ENCODE measurements at regions not wholly inside any gene's neighbourhood (a gene's known extent, or its start where the extent isn't known, plus 50 kb on each side); places are given as distances from the start of the nearest gene placed in this dataset.

GRCh38 chr16:87170310-87170709 is 146.9 kb downstream of the C16orf95 start:
- DNase-seq = no peak

GRCh38 chr16:87171723-87172122 is 145.5 kb downstream of the C16orf95 start:
- no peak for DNase-seq

GRCh38 chr16:87172632-87173031 is 144.6 kb downstream of the C16orf95 start:
- no peak for DNase-seq

GRCh38 chr16:87173294-87173893 is 143.8 kb downstream of the C16orf95 start:
- no peak for DNase-seq

- DNase-seq = no peak
Measured at GRCh38 chr16:87174061-87174460, 143.1 kb downstream of the C16orf95 start.

- DNase-seq = no peak
Measured at GRCh38 chr16:87176735-87177134, 140.5 kb downstream of the C16orf95 start.

GRCh38 chr16:87177673-87178072 is 139.5 kb downstream of the C16orf95 start:
- DNase-seq = no peak

GRCh38 chr16:87178177-87178863 is 138.9 kb downstream of the C16orf95 start:
- no peak for DNase-seq

- DNase-seq = no peak
Measured at GRCh38 chr16:87178977-87179376, 138.2 kb downstream of the C16orf95 start.

- no peak for DNase-seq
Measured at GRCh38 chr16:87180069-87180468, 137.1 kb downstream of the C16orf95 start.

- DNase-seq = no peak
Measured at GRCh38 chr16:87182759-87183158, 134.4 kb downstream of the C16orf95 start.

- DNase-seq = no peak
Measured at GRCh38 chr16:87183647-87184046, 133.5 kb downstream of the C16orf95 start.

- DNase-seq = no peak
Measured at GRCh38 chr16:87185308-87185707, 131.9 kb downstream of the C16orf95 start.

- DNase-seq = no peak
Measured at GRCh38 chr16:87185983-87186382, 131.2 kb downstream of the C16orf95 start.

GRCh38 chr16:87186446-87186845 is 130.7 kb downstream of the C16orf95 start:
- DNase-seq = no peak

GRCh38 chr16:87186876-87187533 is 130.2 kb downstream of the C16orf95 start:
- DNase-seq = no peak

GRCh38 chr16:87188104-87188503 is 129.1 kb downstream of the C16orf95 start:
- DNase-seq = no peak

- DNase-seq = no peak
Measured at GRCh38 chr16:87189426-87189825, 127.8 kb downstream of the C16orf95 start.

GRCh38 chr16:87190288-87191230 is 126.6 kb downstream of the C16orf95 start:
- no peak for DNase-seq

GRCh38 chr16:87192452-87193073 is 124.6 kb downstream of the C16orf95 start:
- DNase-seq = no peak

- no peak for DNase-seq
Measured at GRCh38 chr16:87194172-87194571, 123.0 kb downstream of the C16orf95 start.

- no peak for DNase-seq
Measured at GRCh38 chr16:87195161-87195560, 122.0 kb downstream of the C16orf95 start.

- DNase-seq = no peak
Measured at GRCh38 chr16:87196231-87196630, 121.0 kb downstream of the C16orf95 start.
